HUES6 (cell line): ENCODE measurements at regions not wholly inside any gene's neighbourhood (a gene's known extent, or its start where the extent isn't known, plus 50 kb on each side); places are given as distances from the start of the nearest gene placed in this dataset.

ENCODE experiments used
- H3K27ac ChIP-seq: 2 replicates; pipeline ENCODE4 v1.7.0; 2013; ENCODE audit warnings: low read depth, mild to moderate bottlenecking, low read length, inconsistent platforms
- H3K27me3 ChIP-seq: 2 replicates; pipeline ENCODE4 v1.6.1; 2013; ENCODE audit warnings: low read length; ENCODE audit not compliant: control insufficient read depth, insufficient read depth
- H3K36me3 ChIP-seq: 2 replicates; pipeline ENCODE4 v1.6.1; 2013; ENCODE audit warnings: low read length; ENCODE audit not compliant: control insufficient read depth, insufficient read depth
- H3K4me1 ChIP-seq: 2 replicates; pipeline ENCODE4 v1.6.1; 2013; ENCODE audit warnings: low read length; ENCODE audit not compliant: control insufficient read depth, insufficient read depth
- H3K4me3 ChIP-seq: 2 replicates; pipeline ENCODE4 v1.5.1; 2013; ENCODE audit warnings: low read depth, low read length
- H3K9ac ChIP-seq: one replicate; pipeline ENCODE4 v1.6.1; 2013; ENCODE audit warnings: mild to moderate bottlenecking, low read length
- H3K9me3 ChIP-seq: 2 replicates; pipeline ENCODE4 v1.6.1; 2013; ENCODE audit warnings: low read depth, low read length; ENCODE audit not compliant: control insufficient read depth, insufficient read depth

DNA sequence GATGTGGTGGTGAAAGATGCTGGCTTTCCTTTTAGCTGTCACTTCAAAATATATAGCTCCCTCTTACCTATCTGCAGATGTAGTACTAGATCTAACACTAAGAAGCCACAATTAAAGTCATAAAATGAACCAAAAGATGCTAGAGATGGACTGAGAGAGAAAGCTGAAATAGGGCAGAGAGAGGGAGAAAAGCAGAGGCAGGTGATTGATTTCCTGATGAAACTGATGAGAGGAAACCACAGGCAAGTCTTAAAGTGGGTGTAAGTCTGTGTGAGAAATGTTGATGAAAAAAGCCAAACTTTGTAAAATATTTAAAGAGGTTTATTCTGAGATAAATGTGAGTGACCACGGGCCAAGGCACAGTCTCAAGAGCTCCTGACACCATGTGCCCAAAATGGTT, 194.3 kb upstream of the MBL2 start:
- no peak overlapping the region for H3K9ac ChIP-seq
- H3K36me3 ChIP-seq = no peaks in the 10 kb centered on the region
- peaks cover 38% of the 10 kb centered on the region for H3K4me1 ChIP-seq
- H3K9me3 ChIP-seq = peaks cover 20% of the 10 kb centered on the region
- no peaks in the 10 kb centered on the region for H3K27me3 ChIP-seq
- no peak overlapping the region for H3K4me3 ChIP-seq
- peak overlapping the region; percentile 97 for H3K27ac ChIP-seq

GRCh38 chr10:52965938-52966401, 193.4 kb upstream of the MBL2 start:
- Histone ChIP-seq H3K27ac (peak overlapping the region; percentile 70), H3K4me3 (no peak overlapping the region), H3K4me1 (peaks cover 38% of the 10 kb centered on the region), H3K27me3 (no peaks in the 10 kb centered on the region), H3K36me3 (no peaks in the 10 kb centered on the region), H3K9ac (peak overlapping the region; percentile 71), H3K9me3 (peaks cover 10% of the 10 kb centered on the region)

GRCh38 chr10:52965509-52965908, 192.9 kb upstream of the MBL2 start:
- Histone ChIP-seq H3K36me3 (no peaks in the 10 kb centered on the region), H3K9me3 (peaks cover 9% of the 10 kb centered on the region; the same call in 1 of the 2 replicates), H3K4me1 (peaks cover 38% of the 10 kb centered on the region), H3K4me3 (no peak overlapping the region), H3K9ac (peak overlapping the region; percentile 71), H3K27me3 (no peaks in the 10 kb centered on the region), H3K27ac (peak overlapping the region; percentile 70)

DNA sequence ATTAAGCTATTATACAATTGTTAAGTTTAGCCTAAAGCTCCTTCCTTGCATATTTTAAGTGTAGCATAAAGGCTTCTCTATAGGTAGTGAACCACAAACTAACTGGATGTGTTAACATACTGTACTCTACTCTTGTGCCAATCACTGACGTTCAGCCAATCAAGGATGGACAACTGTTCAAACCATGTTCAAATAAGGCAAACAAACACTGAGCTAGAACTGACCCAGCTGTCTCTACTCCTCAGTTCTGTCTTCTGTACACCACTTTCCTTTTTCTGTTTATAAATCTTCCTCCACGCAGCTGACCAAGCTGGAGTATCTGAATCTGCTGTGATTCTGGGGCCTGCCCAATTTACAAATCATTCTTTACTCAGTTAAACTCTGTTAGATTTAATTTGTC, 188.7 kb upstream of the MBL2 start:
- H3K27me3 ChIP-seq = no peaks in the 10 kb centered on the region
- peaks cover 17% of the 10 kb centered on the region; the same call in 1 of the 2 replicates for H3K4me1 ChIP-seq
- H3K36me3 ChIP-seq = no peaks in the 10 kb centered on the region
- H3K27ac ChIP-seq = no peak overlapping the region
- peaks cover 9% of the 10 kb centered on the region; the same call in 1 of the 2 replicates for H3K9me3 ChIP-seq
- H3K9ac ChIP-seq = no peak overlapping the region
- H3K4me3 ChIP-seq = no peak overlapping the region

DNA sequence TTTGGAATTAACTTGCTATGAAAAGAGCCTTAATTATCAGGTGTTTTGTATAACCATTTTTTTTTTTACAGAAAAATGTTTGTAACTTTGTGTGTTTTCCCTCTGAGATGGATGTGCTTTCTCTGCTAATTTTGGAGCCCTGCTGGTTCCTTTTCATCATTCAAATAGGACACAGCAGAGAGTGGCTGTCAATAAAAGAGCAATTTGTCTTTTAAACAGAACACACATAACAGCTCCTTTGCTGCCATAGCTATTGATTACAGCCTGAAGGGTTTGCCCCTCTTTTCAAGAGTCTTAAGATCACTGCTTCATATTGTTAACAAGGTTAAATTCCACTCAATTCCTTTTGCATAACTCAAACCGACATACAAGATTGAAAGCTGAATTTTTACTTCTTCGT, 187.2 kb upstream of the MBL2 start:
- no peak overlapping the region for H3K4me3 ChIP-seq
- H3K4me1 ChIP-seq = peaks cover 4% of the 10 kb centered on the region; the same call in 1 of the 2 replicates

GRCh38 chr10:52956861-52957260, 184.3 kb upstream of the MBL2 start:
- Histone ChIP-seq H3K9ac (no peak overlapping the region), H3K36me3 (no peaks in the 10 kb centered on the region), H3K9me3 (no peaks in the 10 kb centered on the region), H3K4me1 (peaks cover 4% of the 10 kb centered on the region; the same call in 1 of the 2 replicates), H3K4me3 (no peak overlapping the region), H3K27me3 (no peaks in the 10 kb centered on the region), H3K27ac (no peak overlapping the region)

More for the DNA sequence above, 187.2 kb upstream of the MBL2 start:
- H3K9me3 ChIP-seq = peaks cover 5% of the 10 kb centered on the region; the same call in 1 of the 2 replicates
- H3K27me3 ChIP-seq = no peaks in the 10 kb centered on the region
- no peak overlapping the region for H3K9ac ChIP-seq
- no peak overlapping the region for H3K27ac ChIP-seq
- H3K36me3 ChIP-seq = no peaks in the 10 kb centered on the region

GRCh38 chr10:52956461-52956860, 183.9 kb upstream of the MBL2 start:
- Histone ChIP-seq H3K27me3 (no peaks in the 10 kb centered on the region), H3K4me1 (peaks cover 6% of the 10 kb centered on the region; the same call in 1 of the 2 replicates), H3K9ac (no peak overlapping the region), H3K4me3 (no peak overlapping the region), H3K27ac (no peak overlapping the region), H3K36me3 (no peaks in the 10 kb centered on the region), H3K9me3 (no peaks in the 10 kb centered on the region)

- H3K36me3 ChIP-seq = no peaks in the 10 kb centered on the region
- no peak overlapping the region for H3K9ac ChIP-seq
- H3K27me3 ChIP-seq = no peaks in the 10 kb centered on the region
- H3K27ac ChIP-seq = no peak overlapping the region
- H3K4me3 ChIP-seq = no peak overlapping the region
- H3K4me1 ChIP-seq = peaks cover 7% of the 10 kb centered on the region; the same call in 1 of the 2 replicates
- H3K9me3 ChIP-seq = no peaks in the 10 kb centered on the region
Observed at GRCh38 chr10:52955337-52955736, 182.8 kb upstream of the MBL2 start.

DNA sequence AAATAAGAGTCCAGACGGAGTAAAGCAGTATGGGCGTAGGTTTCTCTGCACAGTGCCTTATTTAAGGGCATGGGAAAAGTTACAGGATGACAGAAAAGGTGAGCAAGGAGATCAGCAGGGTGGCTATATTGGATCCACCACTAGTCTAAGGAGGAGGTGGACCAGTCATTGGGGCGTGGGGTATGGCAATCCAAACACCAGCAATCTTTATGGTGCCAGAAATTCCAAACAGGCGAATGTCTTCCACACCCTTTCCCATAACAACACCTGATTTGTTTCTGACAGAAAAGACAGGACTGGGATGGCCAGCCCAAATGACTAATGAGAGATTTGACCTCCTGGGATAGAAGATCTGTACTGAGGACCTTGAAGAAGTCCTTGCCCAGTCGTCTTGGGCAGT, 181.8 kb upstream of the MBL2 start:
- H3K27me3 ChIP-seq = no peaks in the 10 kb centered on the region
- H3K9me3 ChIP-seq = no peaks in the 10 kb centered on the region
- peaks cover 6% of the 10 kb centered on the region; the same call in 1 of the 2 replicates for H3K4me1 ChIP-seq
- H3K9ac ChIP-seq = no peak overlapping the region
- no peak overlapping the region for H3K4me3 ChIP-seq
- no peak overlapping the region for H3K27ac ChIP-seq
- H3K36me3 ChIP-seq = no peaks in the 10 kb centered on the region

DNA sequence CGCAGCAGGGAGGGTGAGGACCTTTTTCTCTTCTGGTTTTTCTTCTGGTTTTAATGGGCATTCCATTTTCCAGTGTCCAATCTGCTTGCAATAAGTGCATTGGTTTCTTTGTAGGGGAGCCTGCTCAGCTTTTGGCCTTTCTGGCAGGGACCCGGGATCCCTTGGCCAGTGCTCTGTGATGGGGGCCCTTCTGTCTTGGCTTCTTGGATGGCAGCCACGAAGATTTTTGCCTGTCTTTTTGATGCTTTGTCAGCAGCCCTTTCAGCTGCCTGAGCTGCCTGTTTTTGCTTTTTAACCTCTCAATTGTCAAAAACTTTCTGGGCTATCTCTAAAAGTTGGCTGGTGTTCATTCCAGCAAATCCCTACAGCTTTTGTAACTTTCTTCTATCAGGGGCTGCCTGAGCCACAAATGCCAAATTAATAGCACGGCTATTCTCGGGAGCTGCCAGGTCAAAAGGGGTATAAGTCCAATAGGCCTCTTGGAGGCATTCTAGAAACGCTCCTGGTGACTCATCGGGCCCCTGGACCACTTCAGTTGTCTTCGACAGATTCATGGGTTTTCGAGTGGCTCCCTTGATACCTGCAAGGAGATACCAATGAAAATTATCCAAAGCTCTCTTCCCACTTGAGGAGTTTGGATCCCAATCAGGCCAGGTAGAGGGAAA, 179.9 kb upstream of the MBL2 start:
- H3K27ac ChIP-seq = no peak overlapping the region
- H3K4me3 ChIP-seq = no peak overlapping the region
- peaks cover 6% of the 10 kb centered on the region; the same call in 1 of the 2 replicates for H3K4me1 ChIP-seq
- H3K9me3 ChIP-seq = peaks cover 8% of the 10 kb centered on the region; the same call in 1 of the 2 replicates
- H3K27me3 ChIP-seq = no peaks in the 10 kb centered on the region
- H3K9ac ChIP-seq = no peak overlapping the region
- H3K36me3 ChIP-seq = no peaks in the 10 kb centered on the region

GRCh38 chr10:52951824-52952223, 179.2 kb upstream of the MBL2 start:
- Histone ChIP-seq H3K9me3 (peaks cover 10% of the 10 kb centered on the region; the same call in 1 of the 2 replicates), H3K27ac (no peak overlapping the region), H3K36me3 (no peaks in the 10 kb centered on the region), H3K27me3 (no peaks in the 10 kb centered on the region), H3K4me1 (peaks cover 6% of the 10 kb centered on the region; the same call in 1 of the 2 replicates), H3K4me3 (no peak overlapping the region), H3K9ac (no peak overlapping the region)
